HG03095 (cell line): ENCODE measurements at regions not wholly inside any gene's neighbourhood (a gene's known extent, or its start where the extent isn't known, plus 50 kb on each side); places are given as distances from the start of the nearest gene placed in this dataset.
"Not testable (repeated sequence)": the region's sequence is repeated elsewhere in the genome, so short reads cannot be mapped to it uniquely, and the experiment has no call there.

ENCODE experiments used
- ATAC-seq: cut with Tn5 transposase; IDR thresholded peaks from one replicate; pipeline ENCODE4 v1.9.1; 2021; ENCODE audit warnings: moderate library complexity; ENCODE audit not compliant: unreplicated experiment

DNA sequence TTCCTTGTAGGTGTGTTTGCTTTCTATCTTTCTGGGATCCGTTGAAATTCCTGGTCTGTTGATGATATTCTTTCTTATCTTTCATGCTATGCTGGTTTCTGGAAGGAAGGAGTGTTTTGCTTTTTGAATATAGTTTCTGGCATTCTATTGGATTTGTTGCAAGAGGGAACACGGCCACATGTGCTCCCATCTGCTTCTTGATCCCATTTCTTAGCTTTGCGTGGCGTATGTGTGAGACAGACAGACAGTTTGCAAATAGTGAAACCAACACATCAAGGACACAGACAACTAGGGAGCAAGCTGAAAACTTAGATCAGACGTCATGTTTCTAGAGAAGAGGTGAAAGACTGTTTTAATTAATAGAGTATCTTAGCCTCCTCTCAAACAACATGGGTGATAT is 261.9 kb upstream of the PUDP start:
- no peak for ATAC-seq

GRCh38 chrX:7399373-7399772 is 251.4 kb upstream of the PUDP start:
- no peak for ATAC-seq

DNA sequence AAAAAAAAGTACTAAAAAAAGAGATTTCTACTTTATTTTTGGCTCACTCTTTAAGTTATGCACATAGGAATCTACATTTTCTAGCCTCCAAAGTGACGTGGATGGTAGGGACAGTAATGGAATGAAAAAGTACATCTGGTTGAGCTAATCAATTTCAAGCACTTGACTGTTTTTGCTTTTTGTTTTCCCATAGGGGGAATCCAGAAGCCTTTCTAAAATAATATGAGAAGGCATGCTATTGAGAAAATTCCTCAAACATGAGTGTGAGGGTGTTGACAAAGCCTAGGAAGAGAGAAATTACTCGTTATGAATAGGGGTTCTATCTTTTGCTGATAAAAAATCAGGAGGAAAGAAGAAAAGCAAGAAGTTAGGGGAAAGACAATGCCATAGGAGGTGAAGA is 242.5 kb upstream of the PUDP start:
- ATAC-seq = no peak

DNA sequence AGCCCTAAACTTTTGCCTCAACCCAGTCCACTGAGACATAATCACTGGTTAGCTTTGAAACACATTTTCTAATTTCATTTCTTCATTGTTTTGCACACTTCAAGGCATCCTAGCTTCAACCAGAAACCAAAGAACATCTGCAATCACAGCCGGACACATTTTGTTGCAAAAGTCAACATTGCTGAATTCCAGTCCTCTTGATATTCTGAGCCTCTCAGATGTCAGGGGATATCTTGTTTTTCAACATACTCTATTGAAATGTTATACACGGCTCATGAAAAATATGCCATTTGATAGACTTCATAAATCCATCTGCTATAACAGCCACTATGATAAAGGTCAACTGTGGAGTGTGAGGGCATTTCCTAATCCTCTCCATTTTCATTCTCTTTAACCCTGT is 241.6 kb upstream of the PUDP start:
- no peak for ATAC-seq

DNA sequence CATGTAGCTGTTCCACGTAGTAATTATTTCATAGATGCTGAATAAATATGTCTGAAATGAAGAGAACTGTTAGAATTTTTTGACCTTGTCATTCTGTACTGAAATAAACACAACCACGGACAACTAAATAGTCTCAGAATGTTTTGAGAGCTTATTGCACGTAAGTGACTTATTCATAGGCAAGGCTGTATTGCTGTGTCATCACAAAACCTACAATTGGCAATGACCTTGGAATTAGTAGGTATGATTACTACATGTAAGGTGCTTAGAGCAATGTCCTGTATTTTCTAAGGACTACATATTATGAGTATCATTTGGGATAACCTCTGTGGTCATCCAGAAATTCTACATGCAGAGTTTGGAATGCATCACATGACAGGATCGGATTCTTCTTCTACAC is 237.2 kb upstream of the PUDP start:
- no peak for ATAC-seq

- ATAC-seq = no peak
Measured at GRCh38 chrX:7378406-7378805, 230.5 kb upstream of the PUDP start.

GRCh38 chrX:7372825-7373525 is 225.0 kb upstream of the PUDP start:
- no peak for ATAC-seq

GRCh38 chrX:7362111-7362510 is 214.2 kb upstream of the PUDP start:
- ATAC-seq = no peak

GRCh38 chrX:7351926-7352325 is 204.0 kb upstream of the PUDP start:
- ATAC-seq = no peak

- ATAC-seq = no peak
Measured at GRCh38 chrX:7347465-7347864, 199.5 kb upstream of the PUDP start.

GRCh38 chrX:7346021-7346420 is 198.1 kb upstream of the PUDP start:
- no peak for ATAC-seq

DNA sequence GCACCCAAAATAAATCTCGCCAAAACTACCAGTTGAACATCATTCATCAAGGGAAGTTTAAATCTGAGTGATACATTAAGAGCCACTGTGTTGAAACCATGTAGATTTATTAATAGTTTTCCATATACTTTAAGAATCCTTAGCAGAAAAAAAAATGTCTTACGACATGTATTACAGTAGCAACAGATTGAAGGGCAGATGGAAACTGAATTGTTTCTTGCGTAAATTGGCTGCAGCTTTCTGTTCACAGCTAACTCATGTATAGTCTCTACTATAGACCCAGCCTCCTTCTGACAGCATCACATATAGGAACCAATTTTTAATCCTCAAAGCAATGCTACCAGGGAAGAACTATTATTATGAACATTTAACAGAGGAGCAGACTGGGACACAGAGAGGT is 195.2 kb upstream of the PUDP start:
- no peak for ATAC-seq

GRCh38 chrX:7335816-7336362 is 187.9 kb upstream of the PUDP start:
- ATAC-seq = not testable (repeated sequence)

- ATAC-seq = no peak
Measured at GRCh38 chrX:7334253-7334935, 186.4 kb upstream of the PUDP start.

DNA sequence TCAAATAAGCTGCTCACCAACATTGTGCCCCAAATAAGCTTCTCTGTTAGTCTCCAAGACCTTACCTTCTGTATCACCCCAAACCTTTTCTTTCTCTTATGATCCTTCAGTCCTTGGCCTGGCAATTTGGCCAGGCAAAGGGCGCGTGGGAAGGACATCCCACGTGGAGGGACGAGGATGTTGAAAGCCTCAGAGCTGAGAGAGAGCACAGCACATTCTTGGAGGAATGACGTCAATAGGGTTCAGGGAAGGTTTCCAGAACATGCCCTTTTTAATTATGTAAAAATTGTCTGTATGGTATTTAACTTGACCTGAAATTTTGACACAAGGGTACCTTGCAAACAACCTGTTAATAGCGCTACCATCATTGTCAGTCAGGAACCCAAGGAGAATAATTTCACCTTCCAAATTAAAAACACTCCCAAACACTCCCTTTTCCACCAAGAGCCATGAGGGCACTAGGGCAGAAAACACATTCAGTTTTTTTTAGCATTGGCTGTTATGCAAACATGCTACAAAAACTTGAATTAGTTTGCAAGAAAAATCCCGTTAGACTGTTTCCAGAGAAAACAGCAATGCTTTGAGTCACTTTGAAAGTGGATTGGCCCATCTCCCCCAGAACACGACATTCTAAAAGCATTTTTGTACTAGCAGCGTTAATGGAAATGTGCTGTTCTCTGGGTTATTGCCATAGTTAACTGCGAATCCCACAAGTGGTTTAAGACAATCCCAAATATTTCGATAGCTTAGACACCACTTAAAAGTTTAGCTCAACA is 183.2 kb upstream of the PUDP start:
- ATAC-seq = no peak

- ATAC-seq = no peak
Measured at GRCh38 chrX:7330556-7330955, 182.6 kb upstream of the PUDP start.

DNA sequence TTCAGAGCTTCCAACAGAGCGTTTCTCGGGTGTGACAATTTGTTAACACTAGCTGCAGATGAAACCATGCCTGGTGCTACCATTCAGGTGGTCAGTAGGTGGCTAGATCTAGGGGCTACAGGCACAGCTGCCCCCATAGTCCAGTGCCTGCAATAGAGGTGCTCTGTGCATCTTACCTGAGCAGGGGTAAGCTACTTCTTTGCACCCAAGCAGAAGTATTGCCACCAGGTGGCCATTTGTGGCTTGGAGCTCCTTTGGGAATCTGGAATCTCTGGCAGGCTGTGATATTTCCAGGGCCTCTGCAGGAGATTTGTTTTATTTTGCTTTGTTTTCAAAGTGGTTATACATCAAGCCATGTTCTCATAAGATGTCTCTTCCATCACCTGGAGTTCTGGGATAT is 170.7 kb upstream of the PUDP start:
- ATAC-seq = no peak

DNA sequence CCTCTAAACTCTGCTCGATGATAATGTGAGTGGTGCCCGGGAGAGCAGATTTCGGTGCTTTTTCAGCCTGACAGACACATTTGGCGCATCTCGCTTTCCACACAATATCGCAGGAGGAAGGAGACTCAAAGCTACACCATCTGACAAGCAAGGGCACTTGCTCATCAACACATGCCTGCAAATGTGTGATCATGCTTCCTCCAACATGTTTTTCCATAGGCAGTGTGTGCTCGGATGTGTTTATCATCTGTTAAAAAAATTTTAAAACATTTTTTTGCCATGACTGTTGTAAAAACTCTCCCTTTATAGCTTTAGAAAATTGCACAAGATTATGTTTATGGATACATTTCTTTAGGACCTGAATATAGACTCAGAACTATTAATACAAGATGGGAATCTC is 170.3 kb upstream of the PUDP start:
- ATAC-seq = no peak

GRCh38 chrX:7316887-7317286 is 168.9 kb upstream of the PUDP start:
- ATAC-seq = no peak

GRCh38 chrX:7316280-7316679 is 168.3 kb upstream of the PUDP start:
- ATAC-seq = no peak

DNA sequence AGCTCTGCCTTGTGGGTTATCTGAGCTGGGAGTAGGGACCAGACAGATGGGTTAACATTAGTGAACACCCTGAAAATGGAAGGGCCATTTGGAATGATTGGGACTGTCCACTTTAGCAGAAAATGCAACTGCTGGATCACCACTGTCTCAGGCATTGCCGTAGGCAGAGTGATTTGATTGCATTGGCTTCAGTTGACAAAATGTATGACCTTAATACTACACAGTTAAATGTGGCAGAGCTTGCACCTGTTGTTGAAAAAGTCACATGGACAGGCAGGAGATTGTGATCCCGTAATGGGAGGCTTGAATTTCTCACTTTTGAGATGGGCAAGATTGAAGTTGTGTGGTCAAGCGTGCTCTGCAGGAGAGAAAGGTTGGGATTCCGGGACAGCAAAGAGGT is 166.5 kb upstream of the PUDP start:
- no peak for ATAC-seq

GRCh38 chrX:7307720-7308119 is 159.8 kb upstream of the PUDP start:
- ATAC-seq = no peak
